GM12891 (cell line): ENCODE measurements at regions not wholly inside any gene's neighbourhood (a gene's known extent, or its start where the extent isn't known, plus 50 kb on each side); places are given as distances from the start of the nearest gene placed in this dataset.
"Not testable (repeated sequence)": the region's sequence is repeated elsewhere in the genome, so short reads cannot be mapped to it uniquely, and the experiment has no call there.

Source experiments
- DNase-seq: peaks from one replicate; pipeline ENCODE4 v3.0.0; 2011; ENCODE audit warnings: low spot score; ENCODE audit not compliant: insufficient read length
- FAIRE-seq: peaks from 2 replicates; lab custom pipeline; 2011; peaks lifted over from hg19 to GRCh38; lab: Jason Lieb, UNC
- PAX5 ChIP-seq: IDR thresholded peaks from 2 replicates; pipeline ENCODE4 v1.6.1; 2011; ENCODE audit warnings: low read length, moderate library complexity, mild to moderate bottlenecking; ENCODE audit not compliant: insufficient read depth, severe bottlenecking
- POLR2A ChIP-seq: IDR thresholded peaks from 2 replicates; pipeline ENCODE4 v1.6.1; 2011; ENCODE audit warnings: low read depth, low read length, control low read depth
- POLR2AphosphoS5 ChIP-seq: IDR thresholded peaks from 2 replicates; pipeline ENCODE4 v1.6.1; 2011; ENCODE audit warnings: low read depth, low read length, control low read depth
- POU2F2 ChIP-seq: IDR thresholded peaks from 2 replicates; pipeline ENCODE4 v1.6.1; 2011; ENCODE audit warnings: low read depth, mild to moderate bottlenecking, control low read depth, low read length, moderate library complexity
- SPI1 ChIP-seq: IDR thresholded peaks from 2 replicates; pipeline ENCODE4 v1.6.1; 2011; ENCODE audit warnings: low read depth, low read length, control low read depth
- TAF1 ChIP-seq: IDR thresholded peaks from 2 replicates; pipeline ENCODE4 v1.6.1; 2011; ENCODE audit warnings: low read depth, low read length, control low read depth

DNA sequence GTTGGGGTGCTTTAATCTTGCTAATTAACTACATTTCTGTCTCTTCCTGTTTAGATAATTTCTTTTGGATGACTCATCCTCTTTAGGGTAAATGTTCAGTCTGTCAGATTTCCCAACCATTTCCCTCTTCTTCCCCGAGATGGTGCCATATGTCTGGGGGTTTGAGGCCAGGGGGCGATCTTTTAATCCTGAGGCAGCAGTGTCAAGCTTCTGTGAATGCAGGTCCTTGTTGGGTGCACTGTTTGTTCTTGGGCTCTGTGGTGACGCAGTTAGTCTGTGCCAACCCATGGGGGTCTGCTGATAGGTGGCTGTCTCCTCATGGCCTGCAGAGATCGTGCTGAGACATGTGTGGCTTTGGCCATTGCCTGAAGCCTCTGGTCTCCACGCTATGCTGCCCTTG, 420.4 kb downstream of the NDFIP2 start:
- no peak for DNase-seq
- no peak for FAIRE-seq
- TF ChIP-seq SPI1 (no peak), PAX5 (no peak)

DNA sequence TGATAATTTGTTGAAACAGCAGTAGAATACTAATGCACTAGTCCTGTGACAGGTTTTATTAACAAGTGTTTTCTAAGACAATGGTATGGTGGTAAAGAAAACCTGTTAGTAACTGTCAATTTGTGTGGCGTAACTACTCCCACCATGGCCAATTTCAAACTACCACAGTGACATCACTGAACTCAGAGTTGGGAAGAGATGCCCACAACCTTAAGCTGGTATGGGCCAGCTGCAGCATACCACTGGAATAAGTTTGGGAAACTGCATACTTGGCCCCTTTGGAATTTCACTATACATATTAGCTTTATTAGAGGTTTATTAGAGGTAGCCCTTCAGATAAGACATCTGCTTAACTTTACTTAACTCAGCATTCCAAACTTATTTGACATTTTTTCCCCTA, 419.4 kb downstream of the NDFIP2 start:
- FAIRE-seq = no peak
- no peak for DNase-seq
- TF ChIP-seq SPI1 (no peak), POLR2AphosphoS5 (no peak), POU2F2 (no peak), PAX5 (no peak), POLR2A (no peak)

GRCh38 chr13:79898996-79899395, 418.0 kb downstream of the NDFIP2 start:
- FAIRE-seq (no peak), DNase-seq (no peak)
- TF ChIP-seq POU2F2 = no peak

GRCh38 chr13:79898202-79898826, 417.4 kb downstream of the NDFIP2 start:
- DNase-seq (no peak), FAIRE-seq (no peak)
- TF ChIP-seq POLR2AphosphoS5 = no peak
- TF ChIP-seq POLR2A = no peak

GRCh38 chr13:79896851-79897250, 415.9 kb downstream of the NDFIP2 start:
- FAIRE-seq (no peak), DNase-seq (no peak)
- TF ChIP-seq POLR2AphosphoS5 = no peak
- no peak for TF ChIP-seq SPI1
- TF ChIP-seq POU2F2 = no peak

DNA sequence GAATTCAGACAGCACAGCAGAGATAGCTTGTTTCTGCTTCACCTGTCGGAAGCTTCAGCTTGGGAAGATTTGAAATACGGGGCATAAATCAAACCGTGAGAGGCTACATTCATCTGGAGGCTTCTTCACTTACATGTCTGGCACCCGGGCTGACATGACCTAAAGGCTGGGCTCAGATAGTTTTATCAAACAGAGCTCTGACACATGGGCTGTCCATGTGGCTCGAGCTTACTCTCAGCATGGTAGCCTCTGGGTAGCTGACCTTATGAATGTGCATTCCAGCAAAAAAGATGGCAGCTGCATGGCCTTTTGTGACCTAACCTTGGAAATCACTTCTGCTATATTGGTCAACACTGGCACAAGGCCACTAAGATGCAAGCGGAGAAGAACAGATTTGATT, 414.5 kb downstream of the NDFIP2 start:
- FAIRE-seq (no peak), DNase-seq (no peak)
- TF ChIP-seq PAX5 (no peak), POLR2AphosphoS5 (no peak), SPI1 (no peak), POLR2A (no peak), TAF1 (no peak), POU2F2 (no peak)

- DNase-seq = not testable (repeated sequence)
These were observed 406.3 kb downstream of the NDFIP2 start for GRCh38 chr13:79887278-79887677.

DNA sequence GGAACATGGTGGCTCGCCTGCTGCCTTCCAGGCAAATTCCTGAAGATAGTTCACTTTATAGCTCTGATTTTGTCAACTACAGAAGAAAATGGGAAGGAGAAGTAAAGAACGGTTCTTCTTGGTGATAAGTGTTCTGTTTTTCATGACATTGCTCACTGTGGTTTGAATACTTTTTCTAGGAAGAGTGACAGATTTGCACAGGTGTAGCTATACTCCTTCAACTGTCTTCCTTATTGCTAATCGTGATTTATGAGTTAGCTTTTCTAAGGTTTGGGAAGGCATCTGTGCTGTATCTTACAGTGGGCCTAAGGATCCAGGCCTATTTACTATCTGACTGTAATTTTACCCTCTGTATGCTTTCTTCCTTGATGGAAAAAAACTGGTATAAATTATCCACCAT, 405.6 kb downstream of the NDFIP2 start:
- TF ChIP-seq POU2F2 = no peak
- TF ChIP-seq POLR2A = no peak
- no peak for TF ChIP-seq TAF1
- no peak for TF ChIP-seq POLR2AphosphoS5
- no peak for TF ChIP-seq SPI1
- TF ChIP-seq PAX5 = no peak
- DNase-seq = no peak
- no peak for FAIRE-seq

More at GRCh38 chr13:79887278-79887677, 406.3 kb downstream of the NDFIP2 start:
- FAIRE-seq = not testable (repeated sequence)

GRCh38 chr13:79884890-79885289, 403.9 kb downstream of the NDFIP2 start:
- no peak for FAIRE-seq
- DNase-seq = no peak
- no peak for TF ChIP-seq POLR2AphosphoS5
- TF ChIP-seq SPI1 = no peak
- no peak for TF ChIP-seq PAX5
- no peak for TF ChIP-seq POLR2A
- no peak for TF ChIP-seq TAF1
- no peak for TF ChIP-seq POU2F2

DNA sequence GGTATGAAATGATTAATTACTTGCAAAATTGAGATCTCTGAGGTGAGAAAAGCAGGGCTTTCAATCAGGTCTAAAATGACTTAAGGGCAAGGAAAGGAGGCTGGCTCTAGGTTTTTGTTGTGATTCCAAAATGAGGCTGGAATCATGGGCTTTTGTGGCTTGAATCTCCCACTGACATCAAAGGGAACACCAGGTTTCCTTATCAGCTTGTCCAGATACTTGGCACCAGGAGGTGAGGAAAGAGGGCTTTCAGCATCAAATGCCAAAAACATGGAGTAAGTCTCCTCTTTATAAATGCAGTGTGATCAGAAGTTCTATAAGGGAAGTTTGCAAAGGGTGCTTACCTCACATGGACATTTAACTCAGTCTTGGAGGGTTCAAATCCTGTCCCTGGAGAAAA, 402.3 kb downstream of the NDFIP2 start:
- DNase-seq = no peak
- FAIRE-seq = no peak
- TF ChIP-seq TAF1 = no peak

DNA sequence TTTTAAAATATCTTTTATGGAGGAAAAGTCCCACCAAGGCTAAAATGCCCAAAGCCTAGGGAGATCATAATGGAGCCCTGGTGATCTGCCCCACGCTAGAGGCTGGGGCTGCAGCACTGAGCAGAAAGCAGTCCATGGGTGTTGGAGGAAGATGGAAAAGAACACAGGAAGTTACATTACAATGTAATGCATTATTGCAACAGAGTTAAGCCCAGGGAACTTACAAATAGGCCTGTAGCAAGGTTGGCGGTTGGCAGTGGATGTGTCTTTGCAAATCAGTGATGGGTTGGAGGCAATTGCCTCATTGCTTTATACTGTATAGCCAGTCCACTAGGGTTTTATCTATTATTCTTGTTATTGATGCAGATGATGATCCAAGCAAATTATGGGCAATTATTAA, 399.9 kb downstream of the NDFIP2 start:
- FAIRE-seq (no peak), DNase-seq (no peak)
- TF ChIP-seq SPI1 (no peak), PAX5 (no peak), POLR2AphosphoS5 (no peak), TAF1 (no peak), POLR2A (no peak), POU2F2 (no peak)
